Endothelial cell of umbilical vein (primary cell): ENCODE measurements at regions not wholly inside any gene's neighbourhood (a gene's known extent, or its start where the extent isn't known, plus 50 kb on each side); places are given as distances from the start of the nearest gene placed in this dataset.

Experiments
- BruUV-seq: library from RNA; stranded (reverse); fragments of 400-500 nt; replicated peaks from 2 replicates; lab custom pipeline; 2021; lab: Mats Ljungman, UMichigan
- CTCF ChIA-PET: fragments of 300-600, 350-600 bp; sonication (Branson Sonifier 250); formaldehyde crosslinking; loops from one replicate; lab custom pipeline; 2021; ENCODE audit warnings: antibody characterized with exemption, inconsistent platforms; lab: Charles Lee
- POLR2A ChIA-PET: fragments of 300-600, 350-600 bp; sonication (Branson Sonifier 250); formaldehyde crosslinking; loops from one replicate; lab custom pipeline; 2021; ENCODE audit warnings: antibody characterized with exemption, inconsistent platforms; lab: Charles Lee
- DNase-seq: peaks from one replicate; pipeline ENCODE4 v3.0.0-alpha.2; 2011; ENCODE audit warnings: low read depth, low spot score
- FAIRE-seq: peaks from 2 replicates; lab custom pipeline; 2011; peaks lifted over from hg19 to GRCh38; lab: Jason Lieb, UNC
- H2AFZ ChIP-seq: 2 replicates; pipeline ENCODE4 v1.6.0; 2012; ENCODE audit warnings: low read depth, low read length, control low read depth, inconsistent platforms
- H3K27ac ChIP-seq: 2 replicates; pipeline ENCODE4 v1.5.1; 2011; ENCODE audit warnings: low read depth, mild to moderate bottlenecking, control low read depth, low read length, moderate library complexity; ENCODE audit not compliant: insufficient read depth
- H3K27me3 ChIP-seq, 2 experiments: 2 replicates each; pipeline versions ENCODE4 v1.6.0 to v1.6.1; 2011; ENCODE audit warnings: low read length in 2 of 2, mixed read lengths in 1 of 2; ENCODE audit not compliant: control insufficient read depth in 2 of 2, insufficient read depth in 2 of 2
- H3K36me3 ChIP-seq, 2 experiments: 2 replicates in 1 of 2; 3 replicates in 1 of 2; pipeline ENCODE4 v1.5.1; 2011; ENCODE audit warnings: low read length in 2 of 2, mild to moderate bottlenecking in 1 of 2, moderate library complexity in 1 of 2; ENCODE audit not compliant: control insufficient read depth in 2 of 2, insufficient read depth in 2 of 2; ENCODE audit errors: extremely low read depth in 1 of 2
- H3K4me1 ChIP-seq: 3 replicates; pipeline ENCODE4 v1.5.1; 2011; ENCODE audit warnings: mild to moderate bottlenecking, low read length; ENCODE audit not compliant: control insufficient read depth, insufficient read depth; ENCODE audit errors: extremely low read depth
- H3K4me2 ChIP-seq: 2 replicates; pipeline ENCODE4 v1.6.1; 2011; ENCODE audit warnings: low read length, control low read depth, mixed read lengths; ENCODE audit not compliant: insufficient read depth
- H3K4me3 ChIP-seq, 3 experiments: fragments of 200-600 bp in 1 of 3; sonication (generic), shearing (Covaris generic) in 1 of 3; replicated peaks in 1 of 3; 2 replicates each; pipeline ENCODE4 v1.5.1; 2011 to 2016; ENCODE audit warnings: control low read depth in 3 of 3, low read length in 3 of 3, mild to moderate bottlenecking in 2 of 3, inconsistent platforms in 1 of 3, low read depth in 1 of 3, moderate library complexity in 1 of 3; ENCODE audit not compliant: insufficient read depth in 1 of 3
- H3K79me2 ChIP-seq: 2 replicates; pipeline ENCODE4 v1.6.0; 2012; ENCODE audit warnings: low read length, inconsistent platforms; ENCODE audit not compliant: control insufficient read depth, insufficient read depth
- H3K9ac ChIP-seq: replicated peaks from 2 replicates; pipeline ENCODE3; 2011; ENCODE audit warnings: low read length, control low read depth; ENCODE audit not compliant: insufficient read depth; ENCODE audit errors: extremely low read depth
- H3K9me1 ChIP-seq: replicated peaks from 3 replicates; pipeline ENCODE4 v1.6.0; 2011; ENCODE audit warnings: mild to moderate bottlenecking, low read length; ENCODE audit not compliant: control insufficient read depth, insufficient read depth; ENCODE audit errors: extremely low read depth
- H3K9me3 ChIP-seq: replicated peaks from 2 replicates; pipeline ENCODE4 v1.5.1; 2012; ENCODE audit warnings: low read length, inconsistent platforms; ENCODE audit not compliant: control insufficient read depth, insufficient read depth
- H4K20me1 ChIP-seq: replicated peaks from 2 replicates; pipeline ENCODE3; 2011; ENCODE audit warnings: mild to moderate bottlenecking, low read length; ENCODE audit not compliant: control insufficient read depth, insufficient read depth; ENCODE audit errors: extremely low read depth
- CTCF ChIP-seq, 2 donors: IDR thresholded peaks; 1 replicate in 1 of 2; 2 replicates in 1 of 2; pipeline ENCODE4 v1.5.1; 2011; ENCODE audit warnings: low read length in 2 of 2, mild to moderate bottlenecking in 2 of 2, moderate library complexity in 2 of 2, control low read depth in 1 of 2, inconsistent platforms in 1 of 2, low read depth in 1 of 2; ENCODE audit not compliant: insufficient read depth in 1 of 2; ENCODE audit errors: extremely low read depth in 1 of 2
- EZH2 ChIP-seq: IDR thresholded peaks from 2 replicates; pipeline ENCODE4 v1.6.1; 2012; ENCODE audit warnings: borderline replicate concordance, low read depth, mild to moderate bottlenecking, moderate library complexity, low read length, inconsistent platforms; ENCODE audit not compliant: severe bottlenecking
- FOS ChIP-seq: IDR thresholded peaks from 2 replicates; pipeline ENCODE4 v1.6.1; 2011; ENCODE audit warnings: mild to moderate bottlenecking, low read length, moderate library complexity, borderline replicate concordance; ENCODE audit not compliant: insufficient read depth
- GATA2 ChIP-seq: IDR thresholded peaks from 2 replicates; pipeline ENCODE4 v1.7.0; 2011; ENCODE audit warnings: low read depth, mild to moderate bottlenecking, moderate library complexity, mixed read lengths, low read length; ENCODE audit not compliant: insufficient read length, insufficient read depth
- JUN ChIP-seq: IDR thresholded peaks from 2 replicates; pipeline ENCODE4 v1.6.1; 2011; ENCODE audit warnings: borderline replicate concordance, low read depth; ENCODE audit not compliant: insufficient read length, insufficient read depth
- MAX ChIP-seq: IDR thresholded peaks from 2 replicates; pipeline ENCODE4 v1.6.1; 2011; ENCODE audit not compliant: insufficient read depth, insufficient read length
- MYC ChIP-seq: IDR thresholded peaks from one replicate; pipeline ENCODE4 v1.6.1; 2011; ENCODE audit warnings: mild to moderate bottlenecking, low read depth, low read length
- POLR2A ChIP-seq: IDR thresholded peaks from 2 replicates; pipeline ENCODE4 v1.6.1; 2012; ENCODE audit warnings: low read depth, mild to moderate bottlenecking, control low read depth, low read length
- POLR2AphosphoS5 ChIP-seq: IDR thresholded peaks from 2 replicates; pipeline ENCODE4 v1.6.1; 2012; ENCODE audit warnings: low read depth, mild to moderate bottlenecking, control low read depth, low read length, moderate library complexity; ENCODE audit not compliant: insufficient read depth
- dilution Hi-C: fragments of 300-500 bp; cut with MboI; formaldehyde crosslinking; loops from one replicate; pipeline ENCODE4 v1.15.0; 2019; ENCODE audit warnings: low sequenced_read_pairs; ENCODE audit not compliant: extremely low pct_ligation_motif_present
- intact Hi-C: fragments of 100-400 bp; cut with micrococcal nuclease; formaldehyde crosslinking; loops from one replicate; pipeline ENCODE4 v1.10.0; 2022

- TF ChIP-seq MAX: no peak
- no peak for TF ChIP-seq POLR2A
- TF ChIP-seq CTCF (IDR thresholded peaks at IDR 0.05; ENCODE audit: extremely low read depth in 1 of 2, insufficient read depth in 1 of 2, low read depth in 1 of 2, low read length in 2 of 2): no peak
- TF ChIP-seq FOS: no peak
- TF ChIP-seq POLR2AphosphoS5: no peak
- TF ChIP-seq EZH2: no peak
- no peak for TF ChIP-seq JUN
- TF ChIP-seq GATA2: no peak
- TF ChIP-seq MYC: no peak
- dilution Hi-C loops: no loop called here
- H3K9ac ChIP-seq: no peak overlapping the region
- no peak overlapping the region for H3K4me3 ChIP-seq
- no peak overlapping the region for H2AFZ ChIP-seq
- H3K4me1 ChIP-seq: no peaks in the 10 kb centered on the region
- H3K27me3 ChIP-seq: no peaks in the 10 kb centered on the region
- H3K9me3 ChIP-seq: no peaks in the 10 kb centered on the region
- H3K36me3 ChIP-seq: no peaks in the 10 kb centered on the region
- ChIA-PET POLR2A (no interaction called here), CTCF (interaction anchor here (0.6 kb wide), 1 partner anchor 260 kb away, joined by 3 read pairs; no protein-coding TSS in a partner anchor)
- no peak overlapping the region for H3K4me2 ChIP-seq
- no peak for FAIRE-seq
- no TSS peak for BruUV-seq
- H4K20me1 ChIP-seq: no peaks in the 10 kb centered on the region
- H3K9me1 ChIP-seq: no peaks in the 10 kb centered on the region
- intact Hi-C loops: no loop called here
- DNase-seq: no peak
- no peak overlapping the region for H3K27ac ChIP-seq
- H3K79me2 ChIP-seq: no peaks in the 10 kb centered on the region
Measured at GRCh38 chr12:13609894-13610679, 371.3 kb downstream of the GRIN2B start.
